Cardiac septum (tissue), 1 donor: ENCODE measurements at regions not wholly inside any gene's neighbourhood (a gene's known extent, or its start where the extent isn't known, plus 50 kb on each side); places are given as distances from the start of the nearest gene placed in this dataset.
"Not testable (repeated sequence)": the region's sequence is repeated elsewhere in the genome, so short reads cannot be mapped to it uniquely, and the experiment has no call there.

ENCODE experiments used
- DNase-seq: peaks from one replicate; pipeline ENCODE4 v3.0.0-alpha.2; 2020; ENCODE audit warnings: low spot score
- intact Hi-C: fragments of 100-400 bp; cut with DNase I; formaldehyde crosslinking; loops from one replicate; pipeline ENCODE4 v1.14.0; 2022
- donor health status: DM: no; HTN: no; CAD: no.

DNA sequence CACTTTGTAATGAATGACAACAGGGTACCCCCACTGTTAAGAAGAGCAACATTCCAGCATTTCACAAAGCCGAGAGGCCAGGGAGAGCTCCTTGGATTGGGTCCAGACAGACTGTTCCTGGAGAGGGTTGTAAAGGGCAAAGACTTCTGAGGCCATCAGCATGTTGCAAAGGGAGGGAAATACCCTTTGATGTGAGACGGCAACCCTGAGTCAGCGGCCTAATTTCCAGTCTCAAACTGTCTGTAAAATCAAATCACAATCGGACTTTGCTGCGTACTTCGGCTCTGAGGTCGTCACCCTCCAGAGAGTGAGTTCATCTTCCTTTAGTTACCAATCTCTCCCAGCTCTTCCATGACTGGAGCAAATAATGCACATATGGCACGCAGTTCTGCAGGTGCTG lies 101.0 kb upstream of the DTNBP1 start:
- intact Hi-C loops: no loop called here
- no peak for DNase-seq

DNA sequence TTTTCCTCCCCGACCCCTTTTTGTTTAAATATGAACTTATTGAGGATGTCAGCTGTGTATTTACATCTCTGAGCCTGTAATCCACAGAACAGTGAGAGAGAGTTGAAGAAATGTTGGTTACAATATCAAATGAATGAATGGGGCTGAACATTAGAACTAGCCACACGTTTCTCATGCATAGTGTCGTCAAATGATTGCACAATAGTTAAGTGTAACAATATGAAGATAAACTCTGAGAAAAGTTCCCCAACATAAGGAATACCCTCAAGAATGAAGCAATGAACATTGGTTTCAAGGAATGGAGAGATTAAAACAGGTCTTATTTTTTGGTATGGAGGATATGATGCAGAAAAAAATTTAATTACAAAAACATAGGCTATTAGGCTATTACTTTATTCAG lies 100.5 kb upstream of the DTNBP1 start:
- intact Hi-C loops: no loop called here
- DNase-seq: no peak

DNA sequence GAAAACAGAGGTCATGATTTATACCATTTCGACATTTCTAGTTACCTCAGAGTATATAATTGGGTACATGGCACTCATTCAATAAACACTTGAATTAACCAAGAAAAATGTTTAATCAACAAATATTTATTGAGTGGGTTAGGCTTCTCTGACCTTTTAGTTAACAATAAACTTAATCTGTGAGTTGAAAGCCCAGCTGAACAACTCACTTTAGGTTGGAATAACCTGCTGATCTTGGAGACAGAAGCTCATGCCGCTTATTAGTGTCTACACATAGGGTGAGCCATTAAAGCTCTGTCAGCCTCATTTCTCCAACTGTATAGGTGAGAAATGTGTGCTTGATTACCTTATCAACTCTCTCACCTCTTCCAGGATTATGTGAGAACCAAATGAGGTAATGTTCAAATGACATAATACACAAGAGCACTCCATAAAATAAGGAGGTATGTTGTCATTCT lies 98.2 kb upstream of the DTNBP1 start:
- intact Hi-C loops: no loop called here
- no peak for DNase-seq

DNA sequence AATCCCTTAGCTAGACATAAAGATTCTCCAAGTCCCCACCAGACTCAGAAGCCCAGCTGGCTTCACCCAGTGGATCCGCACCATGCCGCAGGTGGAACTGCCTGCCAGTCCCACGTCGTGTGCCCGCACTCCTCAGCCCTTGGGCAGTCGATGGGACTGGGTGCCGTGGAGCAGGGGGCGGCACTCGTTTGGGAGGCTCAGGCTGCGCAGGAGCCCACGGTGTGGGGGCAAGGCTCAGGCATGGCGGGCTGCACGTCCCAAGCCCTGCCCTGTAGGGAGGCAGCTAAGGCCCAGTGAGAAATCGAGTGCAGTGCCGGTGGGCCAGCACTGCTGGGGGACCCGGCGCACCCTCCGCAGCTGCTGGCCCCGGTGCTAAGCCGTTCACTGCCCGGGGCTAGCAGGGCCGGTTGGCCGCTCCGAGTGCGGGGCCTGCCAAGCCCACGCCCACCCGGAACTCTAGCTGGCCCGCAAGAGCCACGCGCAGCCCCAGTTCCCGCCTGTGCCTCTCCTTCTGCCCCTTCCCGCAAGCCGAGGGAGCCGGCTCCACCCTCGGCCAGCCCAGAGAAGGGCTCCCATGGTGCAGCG lies 95.9 kb upstream of the DTNBP1 start:
- no peak for DNase-seq
- intact Hi-C loops: no loop called here

DNA sequence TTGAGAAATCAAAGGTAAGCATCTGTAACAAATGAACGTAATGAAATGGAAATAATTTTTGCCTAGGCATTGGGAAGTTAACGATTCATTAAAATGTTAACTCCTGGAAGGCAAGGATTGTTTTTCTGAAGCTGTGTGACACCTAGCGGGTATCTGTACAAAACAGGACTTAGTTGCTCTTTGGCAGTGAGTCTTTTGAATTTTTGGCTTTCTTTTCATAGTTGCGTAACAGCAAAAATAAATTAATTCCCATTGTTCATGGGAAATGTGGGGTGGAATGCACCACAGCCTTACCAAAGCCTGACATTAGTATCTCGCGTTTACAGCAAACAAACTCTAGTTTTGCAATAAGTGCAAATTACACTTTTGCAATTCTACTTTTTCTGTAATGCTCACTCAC lies 92.7 kb upstream of the DTNBP1 start:
- intact Hi-C loops: no loop called here
- DNase-seq: no peak

DNA sequence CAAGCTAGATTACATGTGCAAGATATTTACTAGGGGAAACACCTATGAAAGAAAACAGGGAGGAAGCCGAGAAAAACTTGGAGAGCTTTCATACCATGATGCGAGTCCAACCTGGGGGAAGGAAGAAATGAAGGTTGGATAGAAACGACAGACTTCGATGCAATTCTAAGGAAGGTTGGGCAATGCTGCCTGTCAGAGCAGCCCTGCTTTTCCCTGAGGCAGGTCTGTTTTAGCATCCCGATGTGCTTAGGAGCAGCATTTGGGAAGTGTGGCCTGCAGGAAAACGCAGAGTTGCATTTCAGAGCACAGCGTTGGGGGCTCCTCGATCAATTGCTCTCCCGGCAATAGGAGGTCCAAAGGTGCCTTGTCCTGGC lies 91.9 kb upstream of the DTNBP1 start:
- intact Hi-C loops: no loop called here
- DNase-seq: no peak

DNA sequence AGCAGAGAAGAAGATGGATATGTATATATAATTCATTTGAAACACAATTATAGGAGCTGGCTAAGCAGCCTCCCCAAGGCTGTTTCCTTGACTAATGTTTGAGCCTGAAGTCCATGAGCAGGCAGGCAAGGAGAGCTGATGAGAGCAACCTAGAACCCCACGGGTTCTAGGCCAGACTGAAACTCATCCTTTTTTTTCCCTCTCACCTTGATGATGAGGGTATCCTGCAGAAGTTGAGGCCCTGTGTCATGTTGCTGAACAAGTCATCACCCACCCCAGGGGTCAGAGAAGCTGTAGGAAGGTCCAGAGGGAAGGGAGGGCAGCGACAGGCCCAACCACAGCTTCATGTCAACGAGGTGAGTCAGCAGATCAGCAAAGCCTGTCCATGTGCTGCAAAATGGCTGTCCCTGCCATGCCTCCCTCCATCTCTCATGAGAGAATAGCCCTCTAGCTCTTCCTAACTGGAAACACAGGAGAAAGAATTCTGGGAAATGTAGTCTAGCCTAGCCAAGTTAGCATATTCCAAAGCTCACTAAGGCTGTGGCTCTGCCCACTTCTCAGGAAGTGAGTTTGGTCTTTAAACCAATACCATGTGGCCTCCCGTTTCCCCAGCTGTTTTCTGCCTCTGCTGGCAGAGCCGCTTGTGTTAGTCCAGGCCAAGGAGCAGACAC lies 91.3 kb upstream of the DTNBP1 start:
- DNase-seq: no peak
- intact Hi-C loops: no loop called here

DNA sequence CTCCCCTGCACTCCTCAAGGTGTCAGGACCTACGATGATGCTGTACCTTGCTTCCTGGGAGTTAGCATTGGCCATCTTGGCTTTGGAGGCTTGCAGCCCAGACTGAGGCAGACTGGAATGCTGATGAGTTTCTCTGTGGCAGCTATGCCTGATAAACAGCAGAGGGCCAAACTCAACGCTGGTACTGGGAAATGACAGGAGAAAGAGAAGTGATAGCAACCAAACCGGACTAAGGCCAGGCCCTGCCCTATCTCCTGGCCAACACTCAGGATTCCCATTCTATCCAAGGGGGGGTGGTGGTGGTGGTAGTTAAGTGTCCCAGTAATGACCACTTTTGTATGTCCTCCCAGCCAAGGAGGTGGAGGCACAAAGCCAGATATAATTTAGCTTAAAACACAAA lies 90.0 kb upstream of the DTNBP1 start:
- intact Hi-C loops: no loop called here
- no peak for DNase-seq

DNA sequence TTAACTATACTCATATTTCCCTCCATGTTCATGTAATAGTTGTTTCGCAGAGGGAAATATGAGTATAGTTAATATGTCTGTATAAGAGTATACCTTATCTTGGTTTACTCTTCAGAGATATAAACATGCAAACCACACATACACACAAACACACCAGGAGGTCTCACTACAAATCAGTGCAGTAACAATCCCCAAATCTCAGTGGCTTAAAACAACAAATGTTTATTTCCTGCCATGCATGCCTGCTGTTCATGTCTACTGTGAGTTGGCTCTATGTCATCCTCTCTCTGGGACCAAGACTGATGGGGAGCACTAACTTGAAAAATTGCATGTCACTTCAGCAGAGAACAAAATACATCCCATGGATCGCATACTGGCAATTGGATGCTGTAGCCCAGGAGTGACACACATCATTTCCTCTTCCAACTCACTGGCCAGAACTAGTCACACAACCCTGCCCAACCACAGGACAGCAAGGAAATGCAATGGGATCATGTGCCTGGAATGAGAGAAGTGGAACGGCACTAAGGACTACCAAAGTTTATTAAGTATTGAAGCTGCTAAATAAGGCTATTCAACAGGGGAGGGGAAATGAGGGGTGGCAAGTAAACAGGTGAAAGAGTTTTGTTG lies 89.0 kb upstream of the DTNBP1 start:
- no peak for DNase-seq

DNA sequence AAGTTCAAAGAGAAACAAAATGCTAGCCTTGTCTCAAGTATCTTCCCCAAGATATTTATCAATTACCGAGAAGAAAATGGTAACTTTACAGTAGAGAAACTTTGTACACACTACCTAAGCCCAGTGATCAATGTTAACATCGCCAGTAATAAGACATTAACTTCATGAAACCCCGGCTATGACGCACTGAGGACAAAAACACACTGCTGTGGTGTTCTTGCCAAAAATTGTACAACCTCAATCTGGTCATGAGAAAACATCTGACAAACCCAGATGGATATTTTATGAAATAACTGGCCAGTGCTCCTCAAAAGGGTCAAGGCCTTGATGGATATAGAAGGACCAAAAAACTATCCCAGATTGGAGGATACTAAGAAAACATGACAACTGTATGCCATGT lies 85.5 kb upstream of the DTNBP1 start:
- intact Hi-C loops: no loop called here
- DNase-seq: no peak

More for the DNA sequence above, 89.0 kb upstream of the DTNBP1 start:
- intact Hi-C loops: no loop called here

DNA sequence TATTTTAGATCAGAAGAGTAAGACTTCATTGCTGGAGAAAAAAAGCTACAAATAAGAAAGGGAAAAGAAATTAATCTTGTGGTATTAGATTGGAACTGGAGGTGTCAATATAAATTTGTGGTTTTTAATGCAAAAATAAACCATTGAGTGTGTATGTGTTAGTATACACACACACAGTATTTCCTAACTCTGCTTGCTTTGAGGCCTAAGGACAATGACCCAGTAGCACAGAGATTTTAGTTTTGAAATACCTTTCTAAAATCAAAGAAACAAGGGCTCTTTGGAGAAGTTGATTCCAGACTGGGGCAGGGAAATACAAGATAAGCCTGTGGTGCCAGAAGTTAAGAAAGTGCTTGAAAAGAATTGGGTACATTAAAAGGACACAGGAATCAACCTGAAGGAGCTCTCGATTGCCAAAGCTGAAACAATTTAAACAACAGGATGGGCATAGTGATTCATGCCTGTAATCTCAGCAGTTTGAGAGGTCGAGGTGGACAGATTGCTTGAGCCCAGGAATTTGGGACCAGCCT lies 84.6 kb upstream of the DTNBP1 start:
- DNase-seq: no peak
- intact Hi-C loops: no loop called here

DNA sequence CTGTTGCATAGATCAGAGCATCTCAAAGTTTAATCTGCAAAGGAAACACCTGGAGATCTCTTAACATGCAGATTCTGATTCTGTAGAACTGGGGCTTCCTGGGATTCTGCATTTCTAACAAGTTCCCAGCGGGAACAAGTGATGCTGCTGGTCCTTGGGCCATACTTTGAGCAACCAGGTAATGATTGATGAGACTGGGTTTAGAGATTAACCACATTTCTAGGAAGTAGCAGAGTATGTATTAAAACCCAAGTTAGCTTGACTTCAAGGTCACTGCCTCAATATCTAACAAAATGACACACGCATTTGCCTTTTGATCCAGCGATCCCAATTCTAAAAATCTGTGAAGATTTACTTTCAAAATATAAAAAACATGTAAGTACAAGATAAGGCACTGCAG lies 83.0 kb upstream of the DTNBP1 start:
- intact Hi-C loops: no loop called here

DNA sequence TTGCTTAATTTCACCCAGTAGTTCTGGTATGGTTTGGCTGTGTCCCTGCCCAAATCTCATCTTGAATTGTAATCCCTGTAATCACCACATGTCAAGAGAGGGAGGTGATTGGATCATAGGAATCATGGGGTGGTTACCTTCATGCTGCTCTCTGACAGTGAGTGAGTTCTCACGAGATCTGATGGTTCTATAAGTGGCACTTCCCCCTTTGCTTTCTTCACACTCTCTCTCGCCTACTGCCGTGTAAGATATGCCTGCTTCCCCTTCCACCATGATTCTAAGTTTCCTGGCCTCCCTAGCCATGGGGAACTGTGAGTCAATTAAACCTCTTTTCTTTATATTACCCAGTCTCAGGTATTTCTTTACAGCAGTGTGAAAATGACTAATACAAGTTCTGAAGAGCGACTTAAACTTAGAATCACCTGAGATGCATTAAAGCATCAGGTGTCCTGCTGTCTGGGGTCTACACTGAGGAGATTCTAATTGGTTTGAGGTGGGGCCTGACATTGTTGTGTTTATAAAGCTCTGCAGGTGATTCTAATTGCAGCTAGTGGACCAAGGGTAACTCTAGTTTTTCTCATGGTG lies 82.1 kb upstream of the DTNBP1 start:
- intact Hi-C loops: no loop called here
- DNase-seq: no peak

More for the DNA sequence above, 83.0 kb upstream of the DTNBP1 start:
- DNase-seq: no peak

DNA sequence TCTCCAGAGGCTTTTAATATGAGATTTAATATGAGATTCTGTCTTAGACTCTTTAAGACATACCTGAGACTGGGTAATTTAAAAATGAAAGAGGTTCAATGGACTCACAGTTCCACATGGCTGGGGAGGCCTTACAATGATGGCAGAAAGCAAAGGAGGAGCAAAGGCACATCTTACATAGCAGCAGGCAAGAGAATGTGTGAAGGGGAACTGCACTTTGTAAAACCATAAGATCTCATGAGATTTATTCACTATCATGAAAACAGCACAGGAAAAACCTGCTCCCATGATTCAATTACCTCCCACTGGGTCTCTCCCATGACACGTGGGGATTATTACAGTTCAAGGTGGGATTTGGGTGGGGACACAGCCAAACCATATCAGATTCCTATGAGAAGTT lies 79.2 kb upstream of the DTNBP1 start:
- intact Hi-C loops, DNase-seq: not testable (repeated sequence)

DNA sequence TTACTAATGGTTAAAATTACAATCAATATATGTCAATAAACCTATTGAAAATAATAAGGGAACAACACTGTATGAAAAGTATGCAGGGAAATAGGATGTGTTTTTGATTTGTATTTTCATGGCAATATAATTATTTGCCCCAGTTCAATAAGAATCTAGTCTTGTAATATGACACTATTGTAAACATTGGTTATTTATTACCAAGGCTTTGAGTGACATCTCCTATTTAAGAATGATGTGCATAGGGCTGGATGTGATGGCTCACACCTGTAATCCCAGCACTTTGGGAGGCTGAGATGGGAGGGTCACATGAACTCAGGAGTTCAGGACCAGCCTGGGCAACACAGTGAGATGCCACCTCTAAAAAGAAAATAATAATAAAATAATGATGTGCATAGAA lies 78.6 kb upstream of the DTNBP1 start:
- DNase-seq: no peak
- intact Hi-C loops: no loop called here

DNA sequence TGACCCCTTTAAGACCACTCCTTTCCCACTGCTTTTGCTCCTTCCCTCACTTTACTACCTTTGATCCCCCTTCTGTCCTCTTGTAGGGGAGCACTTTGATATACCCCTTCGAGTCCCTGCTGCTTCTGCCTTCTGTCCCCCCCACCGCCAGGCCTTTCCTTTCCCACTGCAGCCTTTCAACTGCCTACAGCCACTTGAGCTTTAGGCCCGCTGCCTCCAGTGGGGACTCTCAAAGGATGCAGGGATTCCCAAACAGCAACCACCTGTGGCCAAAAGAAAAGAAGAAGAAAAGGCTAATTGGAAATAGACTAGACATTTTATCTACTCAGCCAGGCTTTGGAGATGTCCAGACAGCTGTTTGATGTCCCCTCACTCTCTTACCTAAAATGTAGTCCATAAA lies 77.0 kb upstream of the DTNBP1 start:
- no peak for DNase-seq
- intact Hi-C loops: no loop called here

DNA sequence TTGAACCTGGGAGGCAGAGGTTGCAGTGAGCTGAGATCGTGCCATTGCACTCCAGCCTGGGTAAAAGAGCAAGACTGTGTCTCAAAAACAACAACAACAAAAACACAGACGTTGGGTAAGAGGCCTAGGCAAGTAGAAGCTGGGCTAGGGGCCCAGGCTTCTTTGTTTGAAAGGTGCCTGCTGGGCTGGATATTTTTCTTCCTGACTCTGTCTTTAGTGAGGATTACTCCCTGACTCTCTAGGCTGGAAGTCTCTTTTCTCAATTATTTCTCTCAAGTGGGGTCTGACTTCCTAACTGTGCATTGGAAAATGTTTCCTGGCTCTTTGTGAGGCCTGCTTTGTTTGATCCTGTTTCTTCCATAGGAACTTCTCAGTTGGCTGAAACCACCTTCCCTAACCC lies 76.5 kb upstream of the DTNBP1 start:
- DNase-seq: no peak

DNA sequence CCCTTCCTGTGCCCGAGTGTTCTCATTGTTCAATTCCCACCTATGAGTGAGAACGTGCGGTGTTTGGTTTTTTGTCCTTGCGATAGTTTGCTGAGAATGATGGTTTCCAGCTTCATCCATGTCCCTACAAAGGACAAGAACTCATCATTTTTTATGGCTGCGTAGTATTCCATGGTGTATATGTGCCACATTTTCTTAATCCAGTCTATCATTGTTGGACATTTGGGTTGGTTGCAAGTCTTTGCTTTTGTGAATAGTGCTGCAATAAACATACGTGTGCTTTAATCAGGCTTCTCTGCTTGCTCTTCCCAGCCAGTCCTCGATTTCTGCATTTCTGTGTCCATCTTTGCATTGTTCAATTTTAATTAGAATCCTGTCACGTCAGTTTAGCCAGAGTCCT lies 75.4 kb upstream of the DTNBP1 start:
- intact Hi-C loops: not testable (repeated sequence)

More for the DNA sequence above, 76.5 kb upstream of the DTNBP1 start:
- intact Hi-C loops: no loop called here

DNA sequence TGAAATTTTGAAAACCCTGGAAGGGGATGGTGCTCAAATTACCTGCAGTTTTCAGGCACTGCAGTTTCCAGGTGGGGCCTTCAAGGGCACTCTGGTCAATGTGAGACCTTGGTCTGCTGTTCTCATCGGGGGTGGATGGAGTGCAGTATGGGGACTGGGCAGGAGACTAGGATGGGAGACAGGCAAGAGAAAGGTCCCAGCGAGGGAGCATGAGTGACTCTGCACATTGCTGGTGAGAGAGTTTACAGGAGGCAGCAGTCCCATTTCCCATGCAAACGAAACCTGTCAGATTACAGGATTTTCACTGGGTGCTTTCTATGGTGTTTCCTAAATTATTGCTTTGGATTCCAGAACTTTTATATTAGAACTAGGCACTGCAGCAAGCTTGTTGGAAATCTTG lies 73.5 kb upstream of the DTNBP1 start:
- DNase-seq: no peak
- intact Hi-C loops: no loop called here

More for the DNA sequence above, 75.4 kb upstream of the DTNBP1 start:
- DNase-seq: not testable (repeated sequence)

DNA sequence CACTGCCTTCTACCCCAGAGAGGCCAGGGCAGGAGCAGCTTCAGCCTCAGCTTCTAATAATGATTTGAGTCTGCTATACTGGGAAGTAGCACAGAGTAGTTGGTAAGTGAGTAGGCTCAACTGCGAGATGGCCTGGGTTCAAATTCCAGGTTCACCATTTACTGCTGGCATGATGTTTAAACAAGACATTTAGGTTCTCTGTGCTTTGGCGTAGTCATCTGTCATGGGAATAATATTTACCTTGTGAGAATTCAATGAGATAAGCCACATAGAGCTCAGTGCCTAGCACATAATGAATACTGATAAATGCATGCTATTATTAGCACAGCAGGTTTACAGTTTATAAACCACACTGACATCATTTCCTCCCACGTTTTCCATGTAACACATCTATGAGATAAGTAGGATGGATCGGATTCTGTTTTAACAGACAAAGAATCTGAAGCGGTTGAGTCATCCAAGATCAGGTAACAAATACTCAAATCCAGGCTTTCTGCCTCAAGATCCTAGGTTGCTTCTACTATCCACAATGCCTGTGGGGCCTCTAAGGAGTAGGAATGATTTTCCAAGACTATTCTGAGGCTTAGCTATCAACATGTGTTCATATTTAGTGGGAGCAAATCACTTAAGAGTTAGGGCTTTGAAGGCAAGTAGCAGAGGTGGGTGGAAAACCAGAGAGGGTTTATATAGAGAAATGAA lies 72.9 kb upstream of the DTNBP1 start:
- DNase-seq: no peak
- intact Hi-C loops: no loop called here
